GM23338 (cell line): ENCODE measurements at regions not wholly inside any gene's neighbourhood (a gene's known extent, or its start where the extent isn't known, plus 50 kb on each side); places are given as distances from the start of the nearest gene placed in this dataset.
A peak's percentile ranks its signal among the peaks of the same experiment; 100 is the strongest.

Experiments used
- ATAC-seq: fragments of 200-7000 bp; cut with Tn5 transposase; 3 replicates; pipeline ENCODE4 v1.9.1; 2020
- DNase-seq: peaks from one replicate; pipeline ENCODE4 v3.0.0-alpha.2; 2015; ENCODE audit warnings: low spot score
- H2AFZ ChIP-seq: fragments of 200-600 bp; sonication (generic); 2 replicates; pipeline ENCODE4 v1.8.0; 2016; ENCODE audit warnings: antibody characterized with exemption, mild to moderate bottlenecking, moderate library complexity
- H3F3A ChIP-seq: fragments of 200-600 bp; sonication (generic); replicated peaks from 2 replicates; pipeline ENCODE4 v1.8.0; 2017; ENCODE audit warnings: antibody characterized with exemption, mixed run types, low read depth
- H3K27ac ChIP-seq: fragments of 200-600 bp; sonication (generic); 2 replicates; pipeline ENCODE4 v1.6.1; 2016; ENCODE audit warnings: low read depth
- H3K27me3 ChIP-seq: fragments of 200-600 bp; sonication (generic); 2 replicates; pipeline ENCODE4 v1.8.0; 2016; ENCODE audit warnings: mild to moderate bottlenecking, mixed run types, moderate library complexity; ENCODE audit not compliant: insufficient read depth
- H3K36me3 ChIP-seq: fragments of 200-600 bp; sonication (generic); 2 replicates; pipeline ENCODE4 v1.8.0; 2016; ENCODE audit warnings: mild to moderate bottlenecking; ENCODE audit not compliant: insufficient read depth
- H3K4me1 ChIP-seq: fragments of 200-600 bp; sonication (generic); 2 replicates; pipeline ENCODE4 v1.8.0; 2016; ENCODE audit warnings: mild to moderate bottlenecking, moderate library complexity; ENCODE audit not compliant: insufficient read depth
- H3K4me2 ChIP-seq: fragments of 200-600 bp; sonication (generic); 2 replicates; pipeline ENCODE4 v1.7.1; 2017; ENCODE audit warnings: mixed run types
- H3K4me3 ChIP-seq: fragments of 200-600 bp; sonication (generic); 2 replicates; pipeline ENCODE4 v1.6.1; 2016; ENCODE audit warnings: mixed run types
- H3K79me2 ChIP-seq: fragments of 200-600 bp; sonication (generic); replicated peaks from 2 replicates; pipeline ENCODE4 v1.8.0; 2017; ENCODE audit warnings: mild to moderate bottlenecking; ENCODE audit not compliant: insufficient read depth
- H3K9me2 ChIP-seq: fragments of 200-600 bp; sonication (generic); 2 replicates; pipeline ENCODE4 v1.8.0; 2017; ENCODE audit not compliant: insufficient read depth
- H4K20me1 ChIP-seq: fragments of 200-600 bp; sonication (generic); replicated peaks from 2 replicates; pipeline ENCODE4 v1.8.0; 2017; ENCODE audit warnings: mild to moderate bottlenecking; ENCODE audit not compliant: insufficient read depth
- H3K27ac Mint-ChIP-seq: 2 replicates; pipeline ENCODE4 v1.8.0; 2020; ENCODE audit warnings: inconsistent platforms, mild to moderate bottlenecking, moderate library complexity, mixed read lengths
- H3K27me3 Mint-ChIP-seq: 3 replicates; pipeline ENCODE4 v1.8.0; 2022; ENCODE audit warnings: low read depth, mild to moderate bottlenecking, moderate library complexity, mixed read lengths, inconsistent platforms; ENCODE audit not compliant: insufficient read depth, poor library complexity
- H3K36me3 Mint-ChIP-seq: 3 replicates; pipeline ENCODE4 v1.8.0; 2021; ENCODE audit warnings: low read depth, mild to moderate bottlenecking, inconsistent platforms, moderate library complexity, mixed read lengths
- H3K4me1 Mint-ChIP-seq: 3 replicates; pipeline ENCODE4 v1.8.0; 2020; ENCODE audit warnings: mild to moderate bottlenecking, inconsistent platforms, mixed read lengths
- H3K4me3 Mint-ChIP-seq: 3 replicates; pipeline ENCODE4 v1.8.0; 2021; ENCODE audit warnings: moderate library complexity, mild to moderate bottlenecking, inconsistent platforms, mixed read lengths
- H3K9me3 Mint-ChIP-seq: 3 replicates; pipeline ENCODE4 v1.8.0; 2020; ENCODE audit warnings: moderate library complexity, mild to moderate bottlenecking, inconsistent platforms, mixed read lengths
- JUNB ChIP-seq: IDR thresholded peaks from one replicate; pipeline ENCODE4 v1.6.1; 2016; ENCODE audit warnings: antibody characterized with exemption; ENCODE audit not compliant: unreplicated experiment
- NANOG ChIP-seq: IDR thresholded peaks from 2 replicates; pipeline ENCODE4 v1.6.1; 2016; ENCODE audit warnings: antibody characterized with exemption, borderline replicate concordance
- ZNF114 ChIP-seq: fragments of 250-450 bp; sonication (Bioruptor Pico); IDR thresholded peaks from 2 replicates; pipeline ENCODE4 v1.5.0; 2020; ENCODE audit warnings: mild to moderate bottlenecking, moderate library complexity
- TF ChIP-seq, protein P1 (sequence below): IDR thresholded peaks from one replicate; pipeline ENCODE4 v1.6.1; 2018; ENCODE audit warnings: antibody characterized with exemption; ENCODE audit not compliant: unreplicated experiment
- TF ChIP-seq, protein P2 (sequence below), 2 experiments: fragments of 200-600 bp in 1 of 2; sonication (generic) in 1 of 2; conservative IDR thresholded peaks; 2 replicates each; pipeline versions ENCODE4 v1.5.1 to v1.6.1; 2016 to 2017; ENCODE audit warnings: antibody characterized with exemption in 2 of 2, low read depth in 2 of 2, mild to moderate bottlenecking in 2 of 2, moderate library complexity in 1 of 2
- TF ChIP-seq, protein P3 (sequence below): fragments of 250-450 bp; sonication (Bioruptor Pico); IDR thresholded peaks from 2 replicates; pipeline ENCODE4 v1.5.0; 2020; ENCODE audit warnings: mild to moderate bottlenecking, moderate library complexity

DNA sequence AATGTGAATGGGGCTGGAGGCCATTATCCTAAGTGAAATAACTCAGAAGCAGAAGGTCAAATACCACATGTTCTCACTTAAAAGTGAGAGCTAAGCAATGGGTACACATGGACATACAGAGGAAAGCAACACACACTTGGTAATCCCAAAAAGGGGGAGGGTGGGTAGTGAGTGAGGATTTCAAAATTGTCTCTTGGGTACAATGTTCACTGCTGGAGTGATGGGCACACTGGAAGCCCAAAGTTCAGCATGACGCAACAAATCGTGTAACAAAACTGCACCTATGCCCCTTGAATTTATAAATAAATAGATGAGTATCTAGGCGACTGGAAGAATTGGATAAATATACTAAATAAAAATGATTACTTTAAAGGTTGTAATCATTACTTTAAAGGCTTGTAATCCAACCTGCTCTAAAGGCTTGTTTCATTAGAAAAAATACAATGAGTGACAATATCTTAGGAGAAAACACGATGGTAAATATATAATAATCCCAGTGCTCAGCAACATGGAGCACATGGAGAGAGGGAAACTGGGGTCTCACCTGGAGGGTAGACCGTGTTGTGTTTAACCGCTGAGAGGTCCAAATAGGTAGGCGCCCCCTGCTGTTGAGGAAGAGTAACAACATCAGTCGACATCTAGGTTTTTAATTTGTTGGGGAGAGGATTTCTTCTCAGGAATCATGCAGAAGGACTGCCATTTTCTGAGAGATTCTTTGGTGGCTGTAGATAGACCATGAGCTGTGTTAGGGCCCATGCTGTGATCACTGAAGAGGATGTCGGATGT, 78.5 kb upstream of the ROBO1 start:
- Mint-ChIP-seq H3K4me1 (no peaks in the 10 kb centered on the region), H3K9me3 (no peaks in the 10 kb centered on the region; the same call in 2 of the 3 replicates), H3K27me3 (no peaks in the 10 kb centered on the region), H3K27ac (no peak overlapping the region), H3K4me3 (no peak overlapping the region), H3K36me3 (no peaks in the 10 kb centered on the region)
- Histone ChIP-seq H3K4me1 (no peaks in the 10 kb centered on the region), H3K4me2 (no peak overlapping the region), H2AFZ (peak overlapping the region; percentile 16; the same call in 1 of the 2 replicates), H3K4me3 (no peak overlapping the region), H3F3A (no peaks in the 10 kb centered on the region), H3K9me2 (no peaks in the 10 kb centered on the region), H3K27me3 (no peaks in the 10 kb centered on the region), H3K27ac (no peak overlapping the region), H4K20me1 (no peaks in the 10 kb centered on the region), H3K36me3 (no peaks in the 10 kb centered on the region), H3K79me2 (no peaks in the 10 kb centered on the region)
- TF ChIP-seq, protein P1, sequence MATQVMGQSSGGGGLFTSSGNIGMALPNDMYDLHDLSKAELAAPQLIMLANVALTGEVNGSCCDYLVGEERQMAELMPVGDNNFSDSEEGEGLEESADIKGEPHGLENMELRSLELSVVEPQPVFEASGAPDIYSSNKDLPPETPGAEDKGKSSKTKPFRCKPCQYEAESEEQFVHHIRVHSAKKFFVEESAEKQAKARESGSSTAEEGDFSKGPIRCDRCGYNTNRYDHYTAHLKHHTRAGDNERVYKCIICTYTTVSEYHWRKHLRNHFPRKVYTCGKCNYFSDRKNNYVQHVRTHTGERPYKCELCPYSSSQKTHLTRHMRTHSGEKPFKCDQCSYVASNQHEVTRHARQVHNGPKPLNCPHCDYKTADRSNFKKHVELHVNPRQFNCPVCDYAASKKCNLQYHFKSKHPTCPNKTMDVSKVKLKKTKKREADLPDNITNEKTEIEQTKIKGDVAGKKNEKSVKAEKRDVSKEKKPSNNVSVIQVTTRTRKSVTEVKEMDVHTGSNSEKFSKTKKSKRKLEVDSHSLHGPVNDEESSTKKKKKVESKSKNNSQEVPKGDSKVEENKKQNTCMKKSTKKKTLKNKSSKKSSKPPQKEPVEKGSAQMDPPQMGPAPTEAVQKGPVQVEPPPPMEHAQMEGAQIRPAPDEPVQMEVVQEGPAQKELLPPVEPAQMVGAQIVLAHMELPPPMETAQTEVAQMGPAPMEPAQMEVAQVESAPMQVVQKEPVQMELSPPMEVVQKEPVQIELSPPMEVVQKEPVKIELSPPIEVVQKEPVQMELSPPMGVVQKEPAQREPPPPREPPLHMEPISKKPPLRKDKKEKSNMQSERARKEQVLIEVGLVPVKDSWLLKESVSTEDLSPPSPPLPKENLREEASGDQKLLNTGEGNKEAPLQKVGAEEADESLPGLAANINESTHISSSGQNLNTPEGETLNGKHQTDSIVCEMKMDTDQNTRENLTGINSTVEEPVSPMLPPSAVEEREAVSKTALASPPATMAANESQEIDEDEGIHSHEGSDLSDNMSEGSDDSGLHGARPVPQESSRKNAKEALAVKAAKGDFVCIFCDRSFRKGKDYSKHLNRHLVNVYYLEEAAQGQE = no peak
- TF ChIP-seq, protein P2, sequence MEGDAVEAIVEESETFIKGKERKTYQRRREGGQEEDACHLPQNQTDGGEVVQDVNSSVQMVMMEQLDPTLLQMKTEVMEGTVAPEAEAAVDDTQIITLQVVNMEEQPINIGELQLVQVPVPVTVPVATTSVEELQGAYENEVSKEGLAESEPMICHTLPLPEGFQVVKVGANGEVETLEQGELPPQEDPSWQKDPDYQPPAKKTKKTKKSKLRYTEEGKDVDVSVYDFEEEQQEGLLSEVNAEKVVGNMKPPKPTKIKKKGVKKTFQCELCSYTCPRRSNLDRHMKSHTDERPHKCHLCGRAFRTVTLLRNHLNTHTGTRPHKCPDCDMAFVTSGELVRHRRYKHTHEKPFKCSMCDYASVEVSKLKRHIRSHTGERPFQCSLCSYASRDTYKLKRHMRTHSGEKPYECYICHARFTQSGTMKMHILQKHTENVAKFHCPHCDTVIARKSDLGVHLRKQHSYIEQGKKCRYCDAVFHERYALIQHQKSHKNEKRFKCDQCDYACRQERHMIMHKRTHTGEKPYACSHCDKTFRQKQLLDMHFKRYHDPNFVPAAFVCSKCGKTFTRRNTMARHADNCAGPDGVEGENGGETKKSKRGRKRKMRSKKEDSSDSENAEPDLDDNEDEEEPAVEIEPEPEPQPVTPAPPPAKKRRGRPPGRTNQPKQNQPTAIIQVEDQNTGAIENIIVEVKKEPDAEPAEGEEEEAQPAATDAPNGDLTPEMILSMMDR (conservative IDR thresholded peaks at IDR 0.05; ENCODE audit: low read depth in 2 of 2) = peak; percentile 77 to 89
- ATAC-seq (peak; percentile 48; the same call in 1 of the 3 replicates), DNase-seq (peak; percentile 74)

DNA sequence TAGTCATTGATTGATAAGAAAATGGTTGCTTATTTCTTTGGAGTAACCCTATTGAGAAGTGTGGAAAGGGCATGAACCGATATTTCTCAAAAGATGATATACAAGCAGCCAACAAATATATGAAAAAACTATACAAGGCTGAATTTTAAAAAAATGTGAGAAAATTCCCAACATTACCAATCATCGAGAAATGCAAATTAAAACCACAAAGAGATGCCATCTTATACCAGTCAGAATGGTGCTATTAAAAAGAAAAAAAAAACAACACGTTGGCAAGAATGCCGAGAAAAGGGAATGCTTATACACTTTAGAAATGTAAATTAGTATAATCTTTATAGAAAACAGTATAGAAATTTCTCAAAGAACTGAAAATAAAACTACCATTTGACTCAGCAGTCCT, 77.7 kb upstream of the ROBO1 start:
- DNase-seq (no peak), ATAC-seq (no peak)
- Histone ChIP-seq H3K27ac (no peak overlapping the region), H3K9me2 (no peaks in the 10 kb centered on the region), H2AFZ (no peak overlapping the region), H3K27me3 (no peaks in the 10 kb centered on the region), H3K4me3 (no peak overlapping the region), H3K36me3 (no peaks in the 10 kb centered on the region), H3F3A (no peaks in the 10 kb centered on the region), H4K20me1 (no peaks in the 10 kb centered on the region), H3K4me1 (no peaks in the 10 kb centered on the region), H3K79me2 (no peaks in the 10 kb centered on the region), H3K4me2 (no peak overlapping the region)
- no peak overlapping the region for H3K4me3 Mint-ChIP-seq
- H3K9me3 Mint-ChIP-seq = no peaks in the 10 kb centered on the region; the same call in 2 of the 3 replicates
- H3K27me3 Mint-ChIP-seq = no peaks in the 10 kb centered on the region
- no peaks in the 10 kb centered on the region for H3K36me3 Mint-ChIP-seq
- H3K27ac Mint-ChIP-seq = no peak overlapping the region
- no peaks in the 10 kb centered on the region for H3K4me1 Mint-ChIP-seq
- TF ChIP-seq, protein P2 (conservative IDR thresholded peaks at IDR 0.05; ENCODE audit: low read depth in 2 of 2) = no peak
- TF ChIP-seq, protein P3, sequence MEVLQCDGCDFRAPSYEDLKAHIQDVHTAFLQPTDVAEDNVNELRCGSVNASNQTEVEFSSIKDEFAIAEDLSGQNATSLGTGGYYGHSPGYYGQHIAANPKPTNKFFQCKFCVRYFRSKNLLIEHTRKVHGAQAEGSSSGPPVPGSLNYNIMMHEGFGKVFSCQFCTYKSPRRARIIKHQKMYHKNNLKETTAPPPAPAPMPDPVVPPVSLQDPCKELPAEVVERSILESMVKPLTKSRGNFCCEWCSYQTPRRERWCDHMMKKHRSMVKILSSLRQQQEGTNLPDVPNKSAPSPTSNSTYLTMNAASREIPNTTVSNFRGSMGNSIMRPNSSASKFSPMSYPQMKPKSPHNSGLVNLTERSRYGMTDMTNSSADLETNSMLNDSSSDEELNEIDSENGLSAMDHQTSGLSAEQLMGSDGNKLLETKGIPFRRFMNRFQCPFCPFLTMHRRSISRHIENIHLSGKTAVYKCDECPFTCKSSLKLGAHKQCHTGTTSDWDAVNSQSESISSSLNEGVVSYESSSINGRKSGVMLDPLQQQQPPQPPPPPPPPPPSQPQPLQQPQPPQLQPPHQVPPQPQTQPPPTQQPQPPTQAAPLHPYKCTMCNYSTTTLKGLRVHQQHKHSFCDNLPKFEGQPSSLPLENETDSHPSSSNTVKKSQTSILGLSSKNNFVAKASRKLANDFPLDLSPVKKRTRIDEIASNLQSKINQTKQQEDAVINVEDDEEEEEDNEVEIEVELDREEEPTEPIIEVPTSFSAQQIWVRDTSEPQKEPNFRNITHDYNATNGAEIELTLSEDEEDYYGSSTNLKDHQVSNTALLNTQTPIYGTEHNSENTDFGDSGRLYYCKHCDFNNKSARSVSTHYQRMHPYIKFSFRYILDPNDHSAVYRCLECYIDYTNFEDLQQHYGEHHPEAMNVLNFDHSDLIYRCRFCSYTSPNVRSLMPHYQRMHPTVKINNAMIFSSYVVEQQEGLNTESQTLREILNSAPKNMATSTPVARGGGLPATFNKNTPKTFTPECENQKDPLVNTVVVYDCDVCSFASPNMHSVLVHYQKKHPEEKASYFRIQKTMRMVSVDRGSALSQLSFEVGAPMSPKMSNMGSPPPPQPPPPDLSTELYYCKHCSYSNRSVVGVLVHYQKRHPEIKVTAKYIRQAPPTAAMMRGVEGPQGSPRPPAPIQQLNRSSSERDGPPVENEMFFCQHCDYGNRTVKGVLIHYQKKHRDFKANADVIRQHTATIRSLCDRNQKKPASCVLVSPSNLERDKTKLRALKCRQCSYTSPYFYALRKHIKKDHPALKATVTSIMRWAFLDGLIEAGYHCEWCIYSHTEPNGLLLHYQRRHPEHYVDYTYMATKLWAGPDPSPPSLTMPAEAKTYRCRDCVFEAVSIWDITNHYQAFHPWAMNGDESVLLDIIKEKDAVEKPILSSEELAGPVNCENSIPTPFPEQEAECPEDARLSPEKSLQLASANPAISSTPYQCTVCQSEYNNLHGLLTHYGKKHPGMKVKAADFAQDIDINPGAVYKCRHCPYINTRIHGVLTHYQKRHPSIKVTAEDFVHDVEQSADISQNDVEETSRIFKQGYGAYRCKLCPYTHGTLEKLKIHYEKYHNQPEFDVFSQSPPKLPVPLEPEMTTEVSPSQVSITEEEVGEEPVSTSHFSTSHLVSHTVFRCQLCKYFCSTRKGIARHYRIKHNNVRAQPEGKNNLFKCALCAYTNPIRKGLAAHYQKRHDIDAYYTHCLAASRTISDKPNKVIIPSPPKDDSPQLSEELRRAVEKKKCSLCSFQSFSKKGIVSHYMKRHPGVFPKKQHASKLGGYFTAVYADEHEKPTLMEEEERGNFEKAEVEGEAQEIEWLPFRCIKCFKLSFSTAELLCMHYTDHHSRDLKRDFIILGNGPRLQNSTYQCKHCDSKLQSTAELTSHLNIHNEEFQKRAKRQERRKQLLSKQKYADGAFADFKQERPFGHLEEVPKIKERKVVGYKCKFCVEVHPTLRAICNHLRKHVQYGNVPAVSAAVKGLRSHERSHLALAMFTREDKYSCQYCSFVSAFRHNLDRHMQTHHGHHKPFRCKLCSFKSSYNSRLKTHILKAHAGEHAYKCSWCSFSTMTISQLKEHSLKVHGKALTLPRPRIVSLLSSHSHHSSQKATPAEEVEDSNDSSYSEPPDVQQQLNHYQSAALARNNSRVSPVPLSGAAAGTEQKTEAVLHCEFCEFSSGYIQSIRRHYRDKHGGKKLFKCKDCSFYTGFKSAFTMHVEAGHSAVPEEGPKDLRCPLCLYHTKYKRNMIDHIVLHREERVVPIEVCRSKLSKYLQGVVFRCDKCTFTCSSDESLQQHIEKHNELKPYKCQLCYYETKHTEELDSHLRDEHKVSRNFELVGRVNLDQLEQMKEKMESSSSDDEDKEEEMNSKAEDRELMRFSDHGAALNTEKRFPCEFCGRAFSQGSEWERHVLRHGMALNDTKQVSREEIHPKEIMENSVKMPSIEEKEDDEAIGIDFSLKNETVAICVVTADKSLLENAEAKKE (CRISPR knock-in tag) = no peak
- TF ChIP-seq NANOG = no peak
- no peak for TF ChIP-seq JUNB
- no peak for TF ChIP-seq ZNF114 (CRISPR knock-in tag)
